AG04449 (cell line): ENCODE measurements at regions not wholly inside any gene's neighbourhood (a gene's known extent, or its start where the extent isn't known, plus 50 kb on each side); places are given as distances from the start of the nearest gene placed in this dataset.
"Not testable (repeated sequence)": the region's sequence is repeated elsewhere in the genome, so short reads cannot be mapped to it uniquely, and the experiment has no call there.

Experiments used
- CTCF ChIA-PET: fragments of 350-600 bp; formaldehyde crosslinking; extraction: SDS; loops from one replicate; lab custom pipeline; 2021; ENCODE audit warnings: antibody characterized with exemption; lab: Yijun Ruan, JAX
- POLR2A ChIA-PET: fragments of 400-600, 350-600 bp; formaldehyde crosslinking; extraction: SDS; loops from one replicate; lab custom pipeline; 2020; ENCODE audit warnings: antibody characterized with exemption, inconsistent platforms; lab: Yijun Ruan, JAX
- DNase-seq: peaks from one replicate; pipeline ENCODE4 v3.0.0-alpha.2; 2010; ENCODE audit warnings: low read depth, low spot score
- H3K4me3 ChIP-seq: 2 replicates; pipeline ENCODE4 v1.5.1; 2011; ENCODE audit warnings: low read depth, mild to moderate bottlenecking, control low read depth, low read length
- CTCF ChIP-seq: IDR thresholded peaks from one replicate; pipeline ENCODE4 v1.5.1; 2011; ENCODE audit warnings: mild to moderate bottlenecking, moderate library complexity, low read length, control low read depth, inconsistent platforms; ENCODE audit not compliant: insufficient read depth; ENCODE audit errors: missing control alignments

GRCh38 chr5:93995126-93995621 lies 253.8 kb upstream of the POU5F2 start:
- ChIA-PET CTCF (no interaction called here), POLR2A (no interaction called here)
- no peak for TF ChIP-seq CTCF
- DNase-seq = no peak
- H3K4me3 ChIP-seq = no peak overlapping the region

- no peak for TF ChIP-seq CTCF
- ChIA-PET CTCF (no interaction called here), POLR2A (no interaction called here)
- DNase-seq = no peak
- H3K4me3 ChIP-seq = no peak overlapping the region
Measured at GRCh38 chr5:93993161-93993560, 251.8 kb upstream of the POU5F2 start.

GRCh38 chr5:93990504-93991070 lies 249.2 kb upstream of the POU5F2 start:
- H3K4me3 ChIP-seq = no peak overlapping the region
- no peak for TF ChIP-seq CTCF
- POLR2A ChIA-PET = no interaction called here
- DNase-seq = no peak
- CTCF ChIA-PET = no interaction called here

GRCh38 chr5:93985940-93986570 lies 244.7 kb upstream of the POU5F2 start:
- POLR2A ChIA-PET, H3K4me3 ChIP-seq, CTCF ChIA-PET, DNase-seq: not testable (repeated sequence)

GRCh38 chr5:93978222-93978621 lies 236.8 kb upstream of the POU5F2 start:
- H3K4me3 ChIP-seq = no peak overlapping the region
- CTCF ChIA-PET = no interaction called here
- DNase-seq = no peak
- no peak for TF ChIP-seq CTCF
- POLR2A ChIA-PET = no interaction called here

GRCh38 chr5:93967923-93968322 lies 226.5 kb upstream of the POU5F2 start:
- H3K4me3 ChIP-seq = no peak overlapping the region
- CTCF ChIA-PET = no interaction called here
- no peak for TF ChIP-seq CTCF
- POLR2A ChIA-PET = interaction anchor here (0.6 kb wide), 1 partner anchor 643 kb away, joined by 3 read pairs; no protein-coding TSS in a partner anchor
- no peak for DNase-seq

GRCh38 chr5:93964421-93964820 lies 223.0 kb upstream of the POU5F2 start:
- H3K4me3 ChIP-seq = no peak overlapping the region
- ChIA-PET POLR2A (no interaction called here), CTCF (interaction anchor here (1.5 kb wide), 1 partner anchor 22 kb away, joined by 3 read pairs; no protein-coding TSS in a partner anchor)
- no peak for DNase-seq
- TF ChIP-seq CTCF = no peak
